PC-9 (cell line): ENCODE measurements at regions not wholly inside any gene's neighbourhood (a gene's known extent, or its start where the extent isn't known, plus 50 kb on each side); places are given as distances from the start of the nearest gene placed in this dataset.

Experiments
- CTCF ChIP-seq: fragments of 200-600 bp; sonication (generic); conservative IDR thresholded peaks from 2 replicates; pipeline ENCODE4 v1.6.1; 2017; ENCODE audit warnings: mixed run types, antibody characterized with exemption, mild to moderate bottlenecking, moderate library complexity
- EZH2 ChIP-seq: fragments of 200-600 bp; sonication (generic); IDR thresholded peaks from 2 replicates; pipeline ENCODE4 v1.8.0; 2017; ENCODE audit warnings: antibody characterized with exemption, low read depth

GRCh38 chr5:42064821-42065220 is 139.7 kb downstream of the FBXO4 start:
- no peak for TF ChIP-seq EZH2
- no peak for TF ChIP-seq CTCF
